Activated naive CD4-positive, alpha-beta T cell treated with Interleukin-2 at 50 U/mL for 16 hours (primary cell): ENCODE measurements at regions not wholly inside any gene's neighbourhood (a gene's known extent, or its start where the extent isn't known, plus 50 kb on each side); places are given as distances from the start of the nearest gene placed in this dataset.
"Not testable (repeated sequence)": the region's sequence is repeated elsewhere in the genome, so short reads cannot be mapped to it uniquely, and the experiment has no call there.

Experiments used
- DNase-seq: peaks from one replicate; pipeline ENCODE4 v3.0.0-alpha.2; 2020

GRCh38 chr3:178085817-178086123 is 450.5 kb upstream of the KCNMB2 start:
- DNase-seq, result no peak

- no peak for DNase-seq
These were observed 450.0 kb upstream of the KCNMB2 start for GRCh38 chr3:178086144-178086825.

GRCh38 chr3:178087376-178087775 is 448.9 kb upstream of the KCNMB2 start:
- no peak for DNase-seq

- DNase-seq, result no peak
These were observed 447.3 kb upstream of the KCNMB2 start for GRCh38 chr3:178088963-178089362.

GRCh38 chr3:178090899-178091298 is 445.3 kb upstream of the KCNMB2 start:
- DNase-seq, result no peak

GRCh38 chr3:178095522-178095921 is 440.7 kb upstream of the KCNMB2 start:
- DNase-seq, result no peak

GRCh38 chr3:178096955-178097354 is 439.3 kb upstream of the KCNMB2 start:
- DNase-seq, result no peak

- no peak for DNase-seq
These were observed 438.7 kb upstream of the KCNMB2 start for GRCh38 chr3:178097576-178097975.

- DNase-seq, result no peak
These were observed 437.0 kb upstream of the KCNMB2 start for GRCh38 chr3:178099274-178099673.

GRCh38 chr3:178099862-178100261 is 436.4 kb upstream of the KCNMB2 start:
- DNase-seq, result no peak

GRCh38 chr3:178100908-178101307 is 435.3 kb upstream of the KCNMB2 start:
- no peak for DNase-seq

- DNase-seq, result no peak
These were observed 433.1 kb upstream of the KCNMB2 start for GRCh38 chr3:178103140-178103539.

GRCh38 chr3:178107804-178108203 is 428.4 kb upstream of the KCNMB2 start:
- no peak for DNase-seq

GRCh38 chr3:178109691-178110090 is 426.5 kb upstream of the KCNMB2 start:
- no peak for DNase-seq

- no peak for DNase-seq
These were observed 424.1 kb upstream of the KCNMB2 start for GRCh38 chr3:178112134-178112533.

- DNase-seq, result not testable (repeated sequence)
These were observed 423.7 kb upstream of the KCNMB2 start for GRCh38 chr3:178112552-178112951.

- DNase-seq, result no peak
These were observed 418.6 kb upstream of the KCNMB2 start for GRCh38 chr3:178117641-178118040.

- DNase-seq, result not testable (repeated sequence)
These were observed 416.5 kb upstream of the KCNMB2 start for GRCh38 chr3:178119608-178120295.

- peak; percentile 13 for DNase-seq
These were observed 415.9 kb upstream of the KCNMB2 start for GRCh38 chr3:178120367-178120766.

- DNase-seq, result no peak
These were observed 409.6 kb upstream of the KCNMB2 start for GRCh38 chr3:178126686-178127085.

- no peak for DNase-seq
These were observed 409.0 kb upstream of the KCNMB2 start for GRCh38 chr3:178127221-178127620.

- no peak for DNase-seq
These were observed 407.1 kb upstream of the KCNMB2 start for GRCh38 chr3:178129109-178129508.

- DNase-seq, result no peak
These were observed 404.4 kb upstream of the KCNMB2 start for GRCh38 chr3:178131801-178132200.

GRCh38 chr3:178137206-178137605 is 399.0 kb upstream of the KCNMB2 start:
- DNase-seq, result no peak

- DNase-seq, result no peak
These were observed 398.4 kb upstream of the KCNMB2 start for GRCh38 chr3:178137831-178138230.
